ENCODE measurements at regions not wholly inside any gene's neighbourhood (a gene's known extent, or its start where the extent isn't known, plus 50 kb on each side); places are given as distances from the start of the nearest gene placed in this dataset.
"Not testable (repeated sequence)": the region's sequence is repeated elsewhere in the genome, so short reads cannot be mapped to it uniquely, and the experiment has no call there.

DNA sequence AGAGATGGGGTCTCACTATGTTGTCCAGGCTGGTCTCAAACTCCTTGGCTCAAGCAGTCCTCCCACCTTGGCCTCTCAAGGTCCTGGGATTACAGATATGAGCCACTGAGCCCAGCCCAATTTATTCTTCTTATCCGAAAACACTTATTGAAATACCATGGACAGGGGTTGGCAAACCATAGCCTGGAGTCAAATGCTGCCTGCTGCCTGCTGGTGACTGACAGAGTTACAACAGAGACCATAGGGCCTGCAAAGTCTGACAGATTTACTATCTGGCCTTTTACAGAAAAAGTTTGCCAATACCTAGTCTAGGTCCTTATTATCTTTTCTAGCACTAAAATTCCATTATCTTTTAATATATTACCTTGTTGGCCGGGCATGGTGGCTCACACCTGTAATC, 87.1 kb upstream of the ZNF281 start:
- Mint-ChIP-seq H3K27me3 (peaks cover 12% of the 10 kb centered on the region), H3K36me3 (ENCODE audit: low read depth) (no peaks in the 10 kb centered on the region), H3K4me3 (no peak overlapping the region), H3K4me1 (no peaks in the 10 kb centered on the region), H3K9me3 (no peaks in the 10 kb centered on the region), H3K27ac (no peak overlapping the region)
- ATAC-seq (replicated peaks): no peak

DNA sequence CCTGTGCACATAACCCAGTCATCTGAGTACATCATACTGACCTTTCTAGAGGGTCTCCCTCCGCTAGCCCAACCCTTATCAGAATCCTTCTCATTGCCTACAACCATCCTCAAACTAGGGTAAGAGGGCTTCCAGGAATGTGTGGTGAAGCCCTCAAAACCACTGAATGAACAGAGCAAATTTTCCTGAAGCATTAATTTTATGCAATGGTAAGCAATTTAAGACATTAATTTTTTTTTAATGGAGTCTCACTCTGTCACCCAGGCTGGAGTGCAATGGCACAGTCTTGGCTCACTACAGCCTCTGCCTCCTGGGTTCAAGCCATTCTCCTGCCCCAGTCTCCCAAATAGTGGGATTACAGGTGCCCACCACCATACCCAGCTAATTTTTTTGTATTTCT, 86.1 kb upstream of the ZNF281 start:
- Mint-ChIP-seq H3K36me3 (ENCODE audit: low read depth) (no peaks in the 10 kb centered on the region), H3K27ac (no peak overlapping the region), H3K4me3 (no peak overlapping the region), H3K4me1 (no peaks in the 10 kb centered on the region), H3K9me3 (no peaks in the 10 kb centered on the region), H3K27me3 (peaks cover 10% of the 10 kb centered on the region)
- ATAC-seq (replicated peaks): no peak

- H3K36me3 Mint-ChIP-seq (ENCODE audit: low read depth): no peaks in the 10 kb centered on the region
- no peaks in the 10 kb centered on the region for H3K4me1 Mint-ChIP-seq
- peaks cover 8% of the 10 kb centered on the region for H3K27me3 Mint-ChIP-seq
- ATAC-seq (replicated peaks): no peak
- no peaks in the 10 kb centered on the region for H3K9me3 Mint-ChIP-seq
- no peak overlapping the region for H3K27ac Mint-ChIP-seq
- no peak overlapping the region for H3K4me3 Mint-ChIP-seq
Observed at GRCh38 chr1:200493344-200493743, 83.5 kb upstream of the ZNF281 start.

- H3K27ac Mint-ChIP-seq: no peak overlapping the region
- H3K9me3 Mint-ChIP-seq: no peaks in the 10 kb centered on the region
- H3K4me1 Mint-ChIP-seq: peaks cover 6% of the 10 kb centered on the region
- no peak for ATAC-seq (replicated peaks)
- no peak overlapping the region for H3K4me3 Mint-ChIP-seq
- peaks cover 7% of the 10 kb centered on the region for H3K27me3 Mint-ChIP-seq
- H3K36me3 Mint-ChIP-seq (ENCODE audit: low read depth): no peaks in the 10 kb centered on the region
Observed at GRCh38 chr1:200491103-200491502, 81.3 kb upstream of the ZNF281 start.

DNA sequence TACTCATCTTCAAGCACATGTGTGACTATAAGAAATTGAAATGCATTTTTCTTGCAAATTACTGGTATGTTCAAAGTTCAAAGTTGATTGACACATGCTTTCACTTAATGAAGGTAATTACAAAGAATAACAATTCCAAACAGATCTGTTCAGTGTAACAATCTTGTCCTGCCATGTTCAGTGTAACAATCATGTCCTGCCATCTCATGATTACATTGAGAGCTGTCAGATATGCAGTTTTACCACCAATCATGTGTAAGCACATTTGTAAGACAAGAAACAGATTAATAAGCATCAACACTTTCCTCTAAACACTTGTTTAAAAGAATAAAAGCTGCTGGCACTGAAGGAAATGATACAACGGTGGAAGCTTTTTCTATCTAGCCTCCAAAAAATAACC, 80.3 kb upstream of the ZNF281 start:
- no peak for ATAC-seq (replicated peaks)
- Mint-ChIP-seq H3K9me3 (no peaks in the 10 kb centered on the region), H3K36me3 (ENCODE audit: low read depth) (no peaks in the 10 kb centered on the region), H3K27ac (no peak overlapping the region), H3K27me3 (peaks cover 7% of the 10 kb centered on the region), H3K4me1 (peaks cover 6% of the 10 kb centered on the region), H3K4me3 (no peak overlapping the region)

DNA sequence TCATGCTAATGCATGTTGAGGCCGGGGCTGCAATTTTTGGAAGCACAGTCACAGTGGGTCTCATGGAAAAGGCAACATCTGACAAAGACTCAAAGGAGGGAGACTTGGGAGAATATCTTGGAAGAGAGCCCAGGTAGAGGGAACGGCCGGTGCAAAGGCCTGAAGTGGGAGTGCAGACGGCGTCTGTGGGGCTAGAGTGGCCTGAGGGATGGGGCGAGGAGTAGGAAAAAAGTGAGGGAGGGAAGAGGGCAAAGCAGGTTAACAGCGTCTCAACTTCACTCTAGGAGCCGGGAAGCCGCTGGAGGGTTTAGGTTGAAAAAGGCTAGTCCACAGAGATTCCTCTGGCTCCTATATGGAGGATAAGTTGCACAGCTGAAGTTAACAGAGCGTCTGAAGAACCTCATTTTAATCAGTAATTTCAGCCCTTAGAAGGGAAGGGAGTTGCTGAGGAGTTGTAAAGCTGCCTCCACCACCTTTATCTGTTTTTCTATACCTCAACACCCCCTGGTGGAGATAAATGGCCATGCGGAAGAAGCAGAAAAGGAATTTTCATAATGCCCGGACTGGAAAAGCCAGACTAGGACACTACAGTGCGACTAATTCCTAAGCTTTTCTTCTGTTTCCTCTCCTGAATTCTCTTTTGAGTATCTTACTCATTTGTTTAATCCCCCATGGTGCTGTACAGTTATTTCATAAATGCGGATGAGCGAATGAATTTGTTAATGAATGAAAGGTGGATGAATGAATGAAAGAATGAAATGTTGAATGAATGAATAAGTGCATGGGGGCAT, 78.7 kb upstream of the ZNF281 start:
- peaks cover 11% of the 10 kb centered on the region for H3K4me1 Mint-ChIP-seq
- ATAC-seq (replicated peaks): peak; percentile 63
- H3K27me3 Mint-ChIP-seq: peaks cover 7% of the 10 kb centered on the region
- no peaks in the 10 kb centered on the region for H3K36me3 Mint-ChIP-seq (ENCODE audit: low read depth)
- no peak overlapping the region for H3K4me3 Mint-ChIP-seq
- no peaks in the 10 kb centered on the region for H3K9me3 Mint-ChIP-seq
- H3K27ac Mint-ChIP-seq: no peak overlapping the region

GRCh38 chr1:200487650-200488049, 77.8 kb upstream of the ZNF281 start:
- Mint-ChIP-seq H3K27me3 (peaks cover 7% of the 10 kb centered on the region), H3K4me3 (no peak overlapping the region), H3K4me1 (peaks cover 18% of the 10 kb centered on the region), H3K36me3 (ENCODE audit: low read depth) (no peaks in the 10 kb centered on the region), H3K9me3 (no peaks in the 10 kb centered on the region), H3K27ac (no peak overlapping the region)
- ATAC-seq (replicated peaks): no peak

GRCh38 chr1:200486634-200487033, 76.8 kb upstream of the ZNF281 start:
- Mint-ChIP-seq H3K27ac (no peak overlapping the region), H3K36me3 (ENCODE audit: low read depth) (no peaks in the 10 kb centered on the region), H3K4me1 (peaks cover 22% of the 10 kb centered on the region), H3K9me3 (no peaks in the 10 kb centered on the region), H3K4me3 (no peak overlapping the region), H3K27me3 (peaks cover 10% of the 10 kb centered on the region)
- no peak for ATAC-seq (replicated peaks)

GRCh38 chr1:200484438-200484946, 74.7 kb upstream of the ZNF281 start:
- H3K27ac Mint-ChIP-seq; H3K4me3 Mint-ChIP-seq; H3K36me3 Mint-ChIP-seq (ENCODE audit: low read depth); ATAC-seq (replicated peaks); H3K9me3 Mint-ChIP-seq: not testable (repeated sequence)
- Mint-ChIP-seq H3K4me1 (peaks cover 27% of the 10 kb centered on the region), H3K27me3 (peaks cover 15% of the 10 kb centered on the region)

DNA sequence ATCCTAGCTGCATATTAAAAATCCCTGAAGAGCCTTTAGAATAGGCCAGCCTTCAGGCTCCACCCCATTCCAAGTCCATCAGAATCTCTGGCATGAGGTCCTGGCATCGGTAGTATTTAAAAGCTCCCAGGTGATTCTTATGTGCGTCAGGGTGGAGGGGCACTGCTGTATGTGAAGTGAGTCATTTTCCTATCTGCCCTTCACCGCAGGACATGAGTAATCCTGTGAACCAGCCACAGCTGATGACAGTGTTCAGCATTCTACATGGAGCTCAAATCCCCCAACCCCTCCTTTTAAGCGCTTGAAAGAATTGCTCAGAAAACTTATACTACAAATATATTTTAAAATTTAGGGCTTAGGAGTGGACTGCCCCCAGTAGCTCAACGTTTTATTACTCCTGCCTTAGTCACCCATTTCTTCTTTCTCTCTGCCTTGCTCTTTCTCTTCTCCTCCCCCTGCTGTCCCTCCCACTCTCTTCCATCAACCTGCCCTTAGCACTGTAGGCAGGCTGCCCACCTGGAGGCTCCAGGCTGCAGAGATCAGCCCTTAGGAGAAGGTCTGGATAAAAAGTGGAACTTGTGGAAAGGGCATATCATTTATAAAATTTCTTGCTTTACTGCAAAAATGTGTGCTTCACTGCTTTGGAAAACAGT, 73.8 kb upstream of the ZNF281 start:
- no peaks in the 10 kb centered on the region for H3K36me3 Mint-ChIP-seq (ENCODE audit: low read depth)
- peak; percentile 99 for ATAC-seq (replicated peaks)

DNA sequence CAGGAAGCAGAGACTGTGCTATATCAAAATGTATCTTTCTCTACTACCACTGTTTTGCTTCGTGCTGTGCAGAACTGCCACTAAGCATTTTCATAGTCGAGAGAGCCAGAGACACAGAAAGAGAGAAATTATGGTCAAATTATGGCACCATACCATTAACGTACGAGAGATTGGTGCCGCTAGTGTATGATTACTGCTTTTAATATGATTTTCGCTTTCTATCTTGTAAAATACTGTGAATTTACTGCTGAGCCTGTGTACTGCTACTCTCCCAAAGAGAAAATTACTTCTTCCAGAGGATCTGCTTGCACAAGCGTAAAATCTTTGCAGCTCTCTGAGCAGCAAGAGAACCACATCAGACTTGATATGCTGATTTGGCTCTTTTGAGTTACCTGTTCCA, 71.1 kb upstream of the ZNF281 start:
- H3K36me3 Mint-ChIP-seq (ENCODE audit: low read depth): no peaks in the 10 kb centered on the region
- no peak for ATAC-seq (replicated peaks)
- H3K4me1 Mint-ChIP-seq: peaks cover 25% of the 10 kb centered on the region
- peak overlapping the region; percentile 86 for H3K4me3 Mint-ChIP-seq
- peak overlapping the region; percentile 74 for H3K27ac Mint-ChIP-seq
- H3K27me3 Mint-ChIP-seq: peaks cover 8% of the 10 kb centered on the region
- H3K9me3 Mint-ChIP-seq: no peaks in the 10 kb centered on the region

More for the DNA sequence above, 73.8 kb upstream of the ZNF281 start:
- Mint-ChIP-seq H3K4me3 (peak overlapping the region; percentile 86), H3K9me3 (no peaks in the 10 kb centered on the region), H3K27ac (peak overlapping the region; percentile 97), H3K4me1 (peaks cover 27% of the 10 kb centered on the region), H3K27me3 (peaks cover 11% of the 10 kb centered on the region)

- ATAC-seq (replicated peaks): no peak
- H3K27me3 Mint-ChIP-seq: peaks cover 8% of the 10 kb centered on the region
Observed at GRCh38 chr1:200479816-200480215, 70.0 kb upstream of the ZNF281 start.

GRCh38 chr1:200478945-200479558, 69.2 kb upstream of the ZNF281 start:
- Mint-ChIP-seq H3K36me3 (ENCODE audit: low read depth) (no peaks in the 10 kb centered on the region), H3K4me3 (peak overlapping the region; percentile 20), H3K9me3 (no peaks in the 10 kb centered on the region), H3K27ac (peak overlapping the region; percentile 56), H3K4me1 (peaks cover 26% of the 10 kb centered on the region), H3K27me3 (peaks cover 8% of the 10 kb centered on the region)
- no peak for ATAC-seq (replicated peaks)

More at GRCh38 chr1:200479816-200480215, 70.0 kb upstream of the ZNF281 start:
- no peaks in the 10 kb centered on the region for H3K36me3 Mint-ChIP-seq (ENCODE audit: low read depth)
- H3K27ac Mint-ChIP-seq: peak overlapping the region; percentile 56
- peak overlapping the region; percentile 20 for H3K4me3 Mint-ChIP-seq
- H3K9me3 Mint-ChIP-seq: no peaks in the 10 kb centered on the region
- H3K4me1 Mint-ChIP-seq: peaks cover 25% of the 10 kb centered on the region

- H3K27ac Mint-ChIP-seq: peak overlapping the region; percentile 32
- peak overlapping the region; percentile 38 for H3K4me3 Mint-ChIP-seq
- no peaks in the 10 kb centered on the region for H3K36me3 Mint-ChIP-seq (ENCODE audit: low read depth)
- no peaks in the 10 kb centered on the region for H3K9me3 Mint-ChIP-seq
- peaks cover 26% of the 10 kb centered on the region for H3K4me1 Mint-ChIP-seq
- H3K27me3 Mint-ChIP-seq: peaks cover 8% of the 10 kb centered on the region
- no peak for ATAC-seq (replicated peaks)
Observed at GRCh38 chr1:200478239-200478623, 68.4 kb upstream of the ZNF281 start.

DNA sequence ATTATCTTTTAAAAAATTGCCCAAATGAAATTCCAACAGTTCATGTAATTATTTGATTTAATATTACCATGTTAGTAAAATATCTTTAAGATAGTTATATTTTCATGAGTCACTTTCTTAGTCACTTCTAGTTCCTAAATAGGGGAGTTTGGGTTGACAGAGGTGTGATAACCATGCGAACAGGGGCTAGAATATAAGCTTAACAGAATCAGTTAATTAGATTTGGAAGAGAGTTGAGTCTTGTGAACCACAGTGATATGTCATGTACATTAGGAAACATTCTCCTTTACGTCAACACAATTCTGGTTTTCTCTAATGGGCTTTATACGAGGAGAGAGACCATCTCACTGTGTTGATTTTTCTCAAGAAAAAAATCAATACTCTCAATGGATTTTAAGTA, 64.8 kb upstream of the ZNF281 start:
- no peak for ATAC-seq (replicated peaks)
- Mint-ChIP-seq H3K9me3 (no peaks in the 10 kb centered on the region), H3K27ac (peak overlapping the region; percentile 78), H3K4me1 (peaks cover 19% of the 10 kb centered on the region), H3K4me3 (peak overlapping the region; percentile 61), H3K27me3 (no peaks in the 10 kb centered on the region), H3K36me3 (ENCODE audit: low read depth) (no peaks in the 10 kb centered on the region)
